ENCODE measurements at regions not wholly inside any gene's neighbourhood (a gene's known extent, or its start where the extent isn't known, plus 50 kb on each side); places are given as distances from the start of the nearest gene placed in this dataset.

GRCh38 chr1:234977875-234978396 is 150.7 kb downstream of the TOMM20 start (continued):
- peak; percentile 93 for TF ChIP-seq ZNF112 (tag by site-specific recombination; IDR thresholded peaks at IDR 0.05)
- peak; percentile 51; the same call in 1 of the 2 replicates for TF ChIP-seq PATZ1 (tag by site-specific recombination; IDR thresholded peaks at IDR 0.05)
- TF ChIP-seq FEZF1 (tag by site-specific recombination; IDR thresholded peaks at IDR 0.05): peak; percentile 64
- TF ChIP-seq GFI1B (tag by site-specific recombination; IDR thresholded peaks at IDR 0.05): 0 out of 2 replicates have a peak, but pooled peaks have one; percentile 11
- 0 out of 2 replicates have a peak, but pooled peaks have one; percentile 32 for TF ChIP-seq ZNF580 (tag by site-specific recombination; IDR thresholded peaks at IDR 0.05)
- TF ChIP-seq BCL11A (tag by site-specific recombination; IDR thresholded peaks at IDR 0.05; ENCODE audit: low read depth): 0 out of 2 replicates have a peak, but pooled peaks have one; percentile 24
- peak; percentile 87 for TF ChIP-seq KLF10 (tag by site-specific recombination; IDR thresholded peaks at IDR 0.05)
- TF ChIP-seq ZNF639 (tag by site-specific recombination; IDR thresholded peaks at IDR 0.05): 0 out of 2 replicates have a peak, but pooled peaks have one; percentile 14
- TF ChIP-seq ZNF585B (tag by site-specific recombination; IDR thresholded peaks at IDR 0.05): no peak
- TF ChIP-seq ZNF398 (tag by site-specific recombination; IDR thresholded peaks at IDR 0.05): peak; percentile 74
- TF ChIP-seq EGR2 (tag by site-specific recombination; IDR thresholded peaks at IDR 0.05; ENCODE audit: low read depth): 0 out of 2 replicates have a peak, but pooled peaks have one; percentile 18
- TF ChIP-seq ZNF518A (tag by site-specific recombination; conservative IDR thresholded peaks at IDR 0.05; ENCODE audit: low read depth): 0 out of 2 replicates have a peak, but pooled peaks have one; percentile 25
- TF ChIP-seq ZNF16 (tag by site-specific recombination; IDR thresholded peaks at IDR 0.05; ENCODE audit: low read depth): no peak
- peak; percentile 68 for TF ChIP-seq ZNF677 (tag by site-specific recombination; IDR thresholded peaks at IDR 0.05)
- peak; percentile 66; the same call in 1 of the 2 replicates for TF ChIP-seq ZNF324 (tag by site-specific recombination; IDR thresholded peaks at IDR 0.05)
- peak; percentile 95; the same call in 1 of the 2 replicates for TF ChIP-seq ZNF350 (tag by site-specific recombination; IDR thresholded peaks at IDR 0.05)
- TF ChIP-seq ZNF776 (tag by site-specific recombination; IDR thresholded peaks at IDR 0.05; ENCODE audit: borderline replicate concordance): peak; percentile 97
- TF ChIP-seq ZIC2 (tag by site-specific recombination; IDR thresholded peaks at IDR 0.05): peak; percentile 19; the same call in 1 of the 2 replicates
- peak; percentile 87 for TF ChIP-seq ZBTB44 (tag by site-specific recombination; IDR thresholded peaks at IDR 0.05)
- no peak for TF ChIP-seq ZNF777 (tag by site-specific recombination; IDR thresholded peaks at IDR 0.05; ENCODE audit: borderline replicate concordance)
- TF ChIP-seq HOXD13 (CRISPR knock-in tag; IDR thresholded peaks at IDR 0.05; ENCODE audit: borderline replicate concordance): no peak
- peak; percentile 29; the same call in 1 of the 2 replicates for TF ChIP-seq ZNF623 (tag by site-specific recombination; IDR thresholded peaks at IDR 0.05)
- TF ChIP-seq PRDM6 (tag by site-specific recombination; IDR thresholded peaks at IDR 0.05): peak; percentile 81
- TF ChIP-seq ZNF2 (tag by site-specific recombination; IDR thresholded peaks at IDR 0.05): no peak
- TF ChIP-seq ZNF610 (tag by site-specific recombination; IDR thresholded peaks at IDR 0.05; ENCODE audit: borderline replicate concordance): 0 out of 2 replicates have a peak, but pooled peaks have one; percentile 44

All from HEK293 (cell line).